HEK293T (cell line): ENCODE measurements at regions not wholly inside any gene's neighbourhood (a gene's known extent, or its start where the extent isn't known, plus 50 kb on each side); places are given as distances from the start of the nearest gene placed in this dataset.

Experiments
- CTCF ChIA-PET: fragments of 350-600 bp; formaldehyde crosslinking; extraction: SDS; loops from one replicate; lab custom pipeline; 2021; ENCODE audit warnings: antibody characterized with exemption, inconsistent platforms; lab: Yijun Ruan, JAX
- POLR2A ChIA-PET: fragments of 350-600 bp; formaldehyde crosslinking; extraction: SDS; loops from one replicate; lab custom pipeline; 2020; ENCODE audit warnings: antibody characterized with exemption, inconsistent platforms; lab: Yijun Ruan, JAX
- DNase-seq: peaks from one replicate; pipeline ENCODE4 v3.0.0; 2012; ENCODE audit warnings: mixed read lengths; ENCODE audit errors: extremely low spot score
- ARNT ChIP-seq: fragments of 450-650 bp; IDR thresholded peaks from 2 replicates; pipeline ENCODE4 v1.6.1; 2017; ENCODE audit warnings: mild to moderate bottlenecking
- BHLHE40 ChIP-seq: fragments of 450-650 bp; IDR thresholded peaks from 2 replicates; pipeline ENCODE4 v1.6.1; 2016; ENCODE audit warnings: mild to moderate bottlenecking, moderate library complexity, borderline replicate concordance
- CTBP1 ChIP-seq: fragments of 450-650 bp; IDR thresholded peaks from 2 replicates; pipeline ENCODE4 v1.6.1; 2016; ENCODE audit warnings: borderline replicate concordance
- ELF4 ChIP-seq: fragments of 450-650 bp; IDR thresholded peaks from 2 replicates; pipeline ENCODE4 v1.6.1; 2017; ENCODE audit warnings: antibody characterized with exemption
- FOXA1 ChIP-seq: fragments of 450-650 bp; IDR thresholded peaks from 2 replicates; pipeline ENCODE4 v1.6.1; 2016; ENCODE audit warnings: mild to moderate bottlenecking
- FOXK2 ChIP-seq: fragments of 450-650 bp; IDR thresholded peaks from 2 replicates; pipeline ENCODE4 v1.6.1; 2016; ENCODE audit warnings: mild to moderate bottlenecking
- FOXM1 ChIP-seq: fragments of 450-650 bp; IDR thresholded peaks from 2 replicates; pipeline ENCODE4 v1.6.1; 2017; ENCODE audit warnings: mild to moderate bottlenecking, borderline replicate concordance
- HDGF ChIP-seq: fragments of 450-650 bp; IDR thresholded peaks from 2 replicates; pipeline ENCODE4 v1.6.1; 2017; ENCODE audit warnings: antibody characterized with exemption, borderline replicate concordance
- L3MBTL2 ChIP-seq: fragments of 450-650 bp; conservative IDR thresholded peaks from 2 replicates; pipeline ENCODE4 v1.6.1; 2016; ENCODE audit warnings: mild to moderate bottlenecking
- LEF1 ChIP-seq: fragments of 450-650 bp; IDR thresholded peaks from 2 replicates; pipeline ENCODE4 v1.6.1; 2017; ENCODE audit warnings: mild to moderate bottlenecking, borderline replicate concordance
- NFRKB ChIP-seq: fragments of 450-650 bp; IDR thresholded peaks from 2 replicates; pipeline ENCODE4 v1.6.1; 2016; ENCODE audit warnings: mild to moderate bottlenecking, moderate library complexity
- SP1 ChIP-seq: fragments of 450-650 bp; IDR thresholded peaks from 2 replicates; pipeline ENCODE4 v1.6.1; 2017
- SUZ12 ChIP-seq: fragments of 450-650 bp; IDR thresholded peaks from 2 replicates; pipeline ENCODE4 v1.6.1; 2016; ENCODE audit warnings: mild to moderate bottlenecking
- TARDBP ChIP-seq: fragments of 450-650 bp; IDR thresholded peaks from 2 replicates; pipeline ENCODE4 v1.6.1; 2016
- ZNF384 ChIP-seq: fragments of 450-650 bp; IDR thresholded peaks from 2 replicates; pipeline ENCODE4 v1.6.1; 2016
- TF ChIP-seq, protein P1 (sequence below): fragments of 450-650 bp; IDR thresholded peaks from 2 replicates; pipeline ENCODE4 v1.6.1; 2016

DNA sequence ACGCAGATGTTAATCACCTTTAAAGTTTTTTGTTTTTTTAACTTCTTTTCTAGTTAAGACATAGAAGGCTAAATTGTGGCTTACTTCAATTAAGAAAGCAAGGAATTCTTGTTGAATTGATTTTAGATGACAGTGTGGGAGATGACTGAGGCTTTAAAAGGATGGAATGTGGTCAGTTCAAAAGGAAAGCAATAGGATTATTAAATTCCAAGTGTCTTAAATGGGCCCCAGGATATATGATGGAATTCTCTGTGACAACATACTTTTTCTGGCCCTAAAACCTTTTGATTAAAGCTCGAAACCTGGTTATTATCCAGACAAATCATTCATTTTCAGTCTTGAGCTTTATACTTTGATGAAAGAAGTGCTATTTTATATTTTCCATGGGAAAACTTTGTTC is 179.0 kb upstream of the TMEFF2 start:
- CTCF ChIA-PET: no interaction called here
- DNase-seq: no peak
- POLR2A ChIA-PET: no interaction called here
- TF ChIP-seq ZNF384: no peak
- no peak for TF ChIP-seq L3MBTL2
- TF ChIP-seq LEF1: no peak
- TF ChIP-seq ARNT: no peak
- TF ChIP-seq, protein P1, sequence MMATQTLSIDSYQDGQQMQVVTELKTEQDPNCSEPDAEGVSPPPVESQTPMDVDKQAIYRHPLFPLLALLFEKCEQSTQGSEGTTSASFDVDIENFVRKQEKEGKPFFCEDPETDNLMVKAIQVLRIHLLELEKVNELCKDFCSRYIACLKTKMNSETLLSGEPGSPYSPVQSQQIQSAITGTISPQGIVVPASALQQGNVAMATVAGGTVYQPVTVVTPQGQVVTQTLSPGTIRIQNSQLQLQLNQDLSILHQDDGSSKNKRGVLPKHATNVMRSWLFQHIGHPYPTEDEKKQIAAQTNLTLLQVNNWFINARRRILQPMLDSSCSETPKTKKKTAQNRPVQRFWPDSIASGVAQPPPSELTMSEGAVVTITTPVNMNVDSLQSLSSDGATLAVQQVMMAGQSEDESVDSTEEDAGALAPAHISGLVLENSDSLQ: no peak
- TF ChIP-seq CTBP1: no peak
- no peak for TF ChIP-seq FOXM1
- no peak for TF ChIP-seq FOXK2
- TF ChIP-seq FOXA1: no peak
- TF ChIP-seq NFRKB: no peak
- TF ChIP-seq SP1: no peak
- no peak for TF ChIP-seq BHLHE40
- no peak for TF ChIP-seq HDGF
- no peak for TF ChIP-seq TARDBP
- TF ChIP-seq SUZ12: no peak
- no peak for TF ChIP-seq ELF4

DNA sequence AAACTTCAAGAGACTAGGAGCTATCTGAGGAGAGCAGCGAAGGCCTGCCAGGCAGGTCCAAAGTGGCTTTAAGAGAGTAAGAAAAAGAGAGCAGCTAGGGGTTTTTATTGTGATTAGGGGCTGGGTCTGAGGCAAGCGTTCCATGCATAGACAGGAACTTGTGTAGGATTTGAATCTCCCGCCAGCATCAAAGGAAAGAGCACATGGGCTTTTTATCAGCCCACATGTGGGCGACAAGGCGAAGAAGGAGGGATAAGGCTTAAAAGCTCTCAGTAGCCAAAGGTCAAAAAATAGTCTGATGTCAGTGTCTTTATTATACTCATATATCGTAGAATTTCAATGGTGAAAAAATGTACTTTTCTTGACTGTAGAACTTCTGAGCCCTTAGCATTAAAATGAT is 178.5 kb upstream of the TMEFF2 start:
- POLR2A ChIA-PET: no interaction called here
- no peak for TF ChIP-seq FOXK2
- TF ChIP-seq L3MBTL2: no peak
- no peak for TF ChIP-seq FOXM1
- TF ChIP-seq TARDBP: no peak
- TF ChIP-seq ARNT: no peak
- no peak for TF ChIP-seq CTBP1
- no peak for TF ChIP-seq NFRKB
- TF ChIP-seq LEF1: no peak
- TF ChIP-seq, protein P1: no peak
- no peak for TF ChIP-seq BHLHE40
- no peak for TF ChIP-seq ELF4
- no peak for TF ChIP-seq SUZ12
- TF ChIP-seq SP1: no peak
- TF ChIP-seq HDGF: no peak
- TF ChIP-seq FOXA1: no peak
- no peak for TF ChIP-seq ZNF384
- CTCF ChIA-PET: no interaction called here
- DNase-seq: no peak

DNA sequence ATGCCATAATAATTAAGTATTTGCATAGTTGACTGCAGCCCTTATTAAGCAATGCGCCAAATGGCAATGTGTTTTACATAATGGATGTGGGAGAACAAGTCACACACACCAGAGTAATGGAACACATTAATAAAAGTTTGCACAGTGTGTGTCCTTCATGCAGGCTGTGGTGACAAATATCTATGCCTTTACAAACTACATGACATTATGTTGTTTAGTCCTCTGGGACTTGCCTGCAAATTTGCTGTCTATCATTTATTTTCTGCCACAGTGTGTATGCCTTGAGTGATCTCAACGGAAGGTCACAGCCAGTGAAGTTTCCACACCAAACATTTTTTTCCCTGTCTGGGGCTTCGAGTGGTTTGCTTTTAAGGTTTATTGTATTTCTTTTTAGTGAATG is 175.2 kb upstream of the TMEFF2 start:
- TF ChIP-seq ELF4 (no peak), HDGF (no peak), BHLHE40 (no peak), CTBP1 (no peak), ARNT (no peak), FOXA1 (no peak), ZNF384 (no peak), FOXM1 (no peak), LEF1 (no peak), FOXK2 (no peak)
- TF ChIP-seq, protein P1: no peak
- CTCF ChIA-PET: no interaction called here
- no peak for DNase-seq
- POLR2A ChIA-PET: no interaction called here

GRCh38 chr2:192357217-192357616 is 162.5 kb upstream of the TMEFF2 start:
- CTCF ChIA-PET: no interaction called here
- no peak for DNase-seq
- POLR2A ChIA-PET: no interaction called here
- TF ChIP-seq L3MBTL2 (no peak), FOXM1 (no peak), SP1 (no peak), CTBP1 (no peak), LEF1 (no peak), BHLHE40 (no peak), ZNF384 (no peak), ARNT (no peak), FOXK2 (no peak), SUZ12 (no peak), HDGF (no peak), ELF4 (no peak), FOXA1 (no peak)
- TF ChIP-seq, protein P1: no peak

DNA sequence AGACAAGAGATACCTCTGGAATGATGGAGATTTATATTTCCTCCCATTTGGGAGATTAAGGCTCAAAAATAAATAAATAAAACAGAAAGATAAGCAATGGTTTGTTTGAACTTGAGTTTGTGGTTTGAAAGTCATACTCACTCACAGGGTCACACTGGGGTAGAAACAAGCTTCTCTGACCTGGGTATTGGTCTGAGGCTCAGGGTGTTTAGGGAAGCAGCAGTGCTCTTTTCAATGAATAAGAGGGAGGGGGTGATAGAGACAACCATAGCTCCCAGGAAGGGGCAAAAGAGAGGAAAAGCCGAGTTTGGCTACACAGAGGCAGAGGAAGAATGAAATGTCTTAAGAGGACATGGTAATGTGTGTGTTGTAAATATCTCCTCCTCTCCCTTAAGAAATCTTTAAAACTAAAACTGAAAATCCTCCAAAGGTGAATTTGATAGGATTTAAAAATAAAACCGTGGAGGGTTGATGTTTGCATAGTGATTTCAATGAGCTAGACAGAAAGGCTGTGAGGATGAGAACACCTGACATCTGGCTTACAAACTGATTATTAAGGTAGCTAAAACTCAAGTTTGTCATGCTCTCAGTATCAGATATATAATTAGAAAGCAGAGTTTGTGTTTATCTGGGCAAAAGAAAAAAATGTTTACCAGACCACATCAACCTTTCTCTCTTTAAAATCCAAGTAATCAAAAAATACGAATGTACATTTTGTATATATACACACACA is 159.9 kb upstream of the TMEFF2 start:
- DNase-seq: no peak
- ChIA-PET CTCF (no interaction called here), POLR2A (no interaction called here)
- no peak for TF ChIP-seq BHLHE40
- TF ChIP-seq SUZ12: no peak
- TF ChIP-seq ELF4: no peak
- no peak for TF ChIP-seq FOXA1
- no peak for TF ChIP-seq FOXK2
- no peak for TF ChIP-seq NFRKB
- no peak for TF ChIP-seq SP1
- TF ChIP-seq TARDBP: no peak
- TF ChIP-seq CTBP1: no peak
- no peak for TF ChIP-seq ARNT
- TF ChIP-seq, protein P1: no peak
- no peak for TF ChIP-seq LEF1
- no peak for TF ChIP-seq ZNF384
- TF ChIP-seq L3MBTL2: no peak
- no peak for TF ChIP-seq HDGF
- TF ChIP-seq FOXM1: no peak
